M059J (cell line): ENCODE measurements at regions not wholly inside any gene's neighbourhood (a gene's known extent, or its start where the extent isn't known, plus 50 kb on each side); places are given as distances from the start of the nearest gene placed in this dataset.

ENCODE experiments used
- DNase-seq: peaks from one replicate; pipeline ENCODE4 v3.0.0-alpha.2; 2012; ENCODE audit warnings: low read depth

DNA sequence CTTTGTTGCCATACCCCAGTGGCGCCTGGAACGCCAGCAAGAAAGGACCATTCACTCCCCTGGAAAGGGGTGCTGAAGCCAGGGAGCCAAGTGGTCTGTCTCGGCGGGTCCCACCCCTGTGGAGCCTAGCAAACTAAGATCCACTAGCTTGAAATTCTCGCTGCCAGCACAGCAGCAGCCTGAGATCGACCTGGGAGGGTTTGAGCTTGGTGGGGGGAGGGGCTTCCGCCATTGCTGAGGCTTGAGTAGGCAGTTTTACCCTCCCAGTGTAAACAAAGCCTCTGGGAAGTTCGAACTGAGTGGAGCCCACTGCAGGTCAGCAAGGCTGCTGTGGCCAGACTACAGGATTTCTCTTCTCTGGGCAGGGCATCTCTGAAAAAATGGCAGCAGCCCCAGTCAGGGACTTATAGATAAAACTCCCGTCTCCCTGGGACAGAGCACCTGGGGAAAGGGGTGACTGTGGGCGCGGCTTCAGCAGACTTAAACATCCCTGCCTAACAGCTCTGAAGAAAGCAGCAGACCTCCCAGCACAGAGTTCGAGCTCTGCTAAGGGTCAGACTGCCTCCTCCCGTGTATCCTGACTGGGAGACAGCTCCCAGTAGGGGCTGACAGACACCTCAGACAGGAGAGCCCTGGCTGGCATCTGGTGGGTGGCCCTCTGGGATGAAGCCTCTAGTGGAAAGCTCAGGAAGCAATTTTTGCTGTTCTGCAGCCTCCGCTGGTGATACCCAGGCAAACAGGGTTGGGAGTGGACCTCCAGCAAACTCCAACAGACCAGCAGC is 281.1 kb upstream of the SP4 start:
- no peak for DNase-seq

DNA sequence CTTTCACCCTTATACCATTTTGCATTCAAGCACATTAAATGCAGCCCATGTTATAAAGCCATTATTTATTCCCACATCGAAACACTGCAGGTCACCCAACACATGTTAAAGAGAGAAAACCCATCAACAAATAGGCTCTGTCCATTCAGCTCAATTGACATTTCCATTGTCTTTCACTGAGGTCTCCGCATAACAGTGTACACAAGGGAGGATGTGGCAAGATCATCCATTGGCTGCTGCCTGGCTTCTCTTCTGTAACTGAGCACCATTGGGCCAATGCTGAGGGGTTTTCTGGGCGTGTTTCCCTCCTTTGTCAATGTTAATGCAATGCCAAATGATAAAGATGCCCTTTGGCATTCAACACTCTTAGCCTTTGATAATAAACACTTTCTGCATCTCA is 278.1 kb upstream of the SP4 start:
- DNase-seq: no peak

DNA sequence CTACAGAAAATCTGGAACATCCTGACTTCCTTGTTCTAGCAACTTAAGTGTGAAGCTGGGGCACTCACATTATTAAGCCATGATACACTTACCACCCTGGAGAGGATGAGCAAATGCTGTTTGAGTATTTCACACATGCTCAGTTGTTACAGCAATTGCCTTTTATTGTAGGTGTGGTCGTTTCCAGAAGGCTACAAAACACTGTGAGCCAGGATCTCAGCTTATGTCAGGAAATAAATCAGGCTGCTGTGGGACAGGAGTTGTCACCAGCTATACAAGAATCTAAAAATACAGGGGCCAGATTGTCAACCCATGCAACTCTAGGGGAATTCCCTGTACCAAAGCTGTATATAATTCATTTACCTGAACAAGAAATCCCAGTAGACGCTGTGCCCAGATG is 273.3 kb upstream of the SP4 start:
- DNase-seq: no peak

DNA sequence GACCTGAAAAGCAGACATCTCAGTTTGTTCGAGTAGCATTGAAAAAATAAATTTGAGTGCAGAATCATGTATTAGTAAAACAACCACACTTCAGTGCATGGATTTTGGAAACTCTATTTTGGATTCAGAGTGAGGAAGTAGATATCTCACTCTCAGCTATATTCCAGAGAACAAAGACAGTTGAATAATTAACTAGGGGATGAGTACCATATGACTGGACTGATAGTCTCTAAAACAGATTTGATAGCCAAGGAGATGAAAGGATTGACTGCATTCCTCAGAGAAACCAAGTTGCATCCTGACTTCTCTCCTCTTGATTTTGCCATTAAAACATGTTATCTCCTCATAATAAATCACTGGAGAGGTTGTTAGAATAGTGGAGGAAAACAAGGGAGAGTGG is 268.4 kb upstream of the SP4 start:
- no peak for DNase-seq

DNA sequence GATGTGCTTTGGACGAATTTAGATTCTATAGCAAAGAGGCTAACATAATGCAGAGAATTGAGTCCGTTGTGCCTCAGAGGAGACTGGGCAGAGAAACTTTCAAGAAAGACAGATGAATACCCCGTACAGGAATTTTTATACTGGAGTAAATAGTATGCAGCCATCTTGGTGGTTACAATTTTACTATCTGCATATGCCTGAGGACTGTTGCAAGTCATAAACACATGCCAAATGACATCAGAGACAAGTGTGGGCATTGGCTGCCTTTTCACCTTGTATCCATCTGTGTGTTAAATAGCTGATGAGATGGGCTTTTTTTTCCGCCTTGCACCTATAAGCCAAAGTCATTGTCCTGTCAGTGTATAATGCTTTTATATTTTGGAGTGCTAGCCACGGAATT is 267.5 kb upstream of the SP4 start:
- no peak for DNase-seq

DNA sequence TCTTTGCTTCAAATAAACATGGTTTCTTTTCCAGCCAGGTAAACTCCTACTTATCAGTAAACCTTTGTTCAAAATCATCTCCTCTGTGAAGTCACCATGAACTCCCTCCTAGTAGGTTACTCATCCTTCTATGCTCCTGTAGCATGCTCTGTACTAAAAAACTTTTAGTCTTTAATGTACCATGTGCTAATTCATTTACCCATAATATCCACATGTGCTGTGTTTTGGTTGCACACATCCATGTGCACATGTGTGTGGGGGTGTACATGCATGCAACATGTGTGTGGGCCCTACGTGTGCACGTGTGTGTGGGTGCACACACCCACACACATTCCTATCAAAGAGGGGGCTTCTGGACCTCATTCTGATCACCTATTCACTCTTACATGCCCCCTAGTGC is 259.9 kb upstream of the SP4 start:
- DNase-seq: no peak

DNA sequence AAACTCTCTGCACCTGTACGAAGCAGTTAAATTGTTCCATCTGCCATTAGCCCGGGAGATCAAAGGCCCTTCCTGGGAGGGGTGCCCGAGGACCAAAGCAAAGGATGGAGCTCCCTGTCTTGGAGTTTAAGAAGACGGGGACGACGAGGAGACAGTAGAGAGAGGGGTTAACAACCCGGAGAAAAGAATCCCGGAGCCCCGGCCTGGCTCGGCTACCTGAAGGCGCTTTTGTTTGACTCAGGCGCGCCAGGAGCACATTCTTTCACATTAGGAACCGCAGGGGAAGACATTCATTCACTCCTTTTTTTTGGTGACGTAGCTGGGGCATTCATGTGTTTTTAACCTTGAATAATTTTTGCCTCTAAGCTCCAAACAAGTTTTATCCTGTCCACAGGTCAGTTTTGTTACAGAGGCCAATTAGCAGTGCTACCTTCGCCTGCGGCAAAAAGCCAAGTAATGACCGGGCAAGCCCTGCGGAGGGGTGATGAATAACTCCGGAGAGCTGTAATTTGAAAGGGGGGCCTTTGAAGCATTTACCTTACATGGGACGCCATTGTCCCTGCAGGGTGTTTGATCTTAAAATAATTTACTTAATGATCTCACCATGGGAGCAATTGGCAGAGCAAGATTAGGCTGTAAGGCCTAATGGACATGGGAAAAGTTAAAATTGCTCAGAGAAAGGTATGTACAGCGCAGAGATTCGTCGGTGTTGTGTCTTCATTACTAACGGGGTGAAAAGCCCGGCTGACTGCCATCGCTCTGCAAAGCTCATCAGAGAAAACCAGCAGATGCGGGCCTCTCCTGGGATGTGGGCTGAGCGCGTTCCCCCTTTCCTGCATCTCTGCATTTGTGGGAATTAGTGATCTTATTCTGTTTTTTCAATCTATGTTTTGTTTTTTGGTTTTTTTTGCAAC is 258.0 kb upstream of the SP4 start:
- DNase-seq: no peak

DNA sequence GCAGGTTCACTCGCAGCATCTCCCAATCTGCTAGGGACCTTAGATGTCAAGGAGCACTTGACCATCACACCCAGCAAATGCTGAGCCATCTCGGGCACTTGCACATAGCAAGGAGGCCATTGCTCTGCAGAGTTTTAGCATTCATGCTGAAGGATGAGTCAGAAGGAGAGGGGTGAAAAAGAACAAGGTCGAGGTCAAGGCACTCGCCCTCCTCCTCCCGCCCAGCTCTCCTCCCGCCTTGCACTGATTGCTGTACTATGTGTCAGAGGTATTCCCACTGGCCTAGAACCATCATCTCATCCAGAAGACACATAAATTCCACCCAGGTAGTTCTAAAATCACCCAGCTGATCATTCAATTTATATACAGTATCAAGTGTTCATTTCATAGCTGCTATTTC is 255.1 kb upstream of the SP4 start:
- no peak for DNase-seq

DNA sequence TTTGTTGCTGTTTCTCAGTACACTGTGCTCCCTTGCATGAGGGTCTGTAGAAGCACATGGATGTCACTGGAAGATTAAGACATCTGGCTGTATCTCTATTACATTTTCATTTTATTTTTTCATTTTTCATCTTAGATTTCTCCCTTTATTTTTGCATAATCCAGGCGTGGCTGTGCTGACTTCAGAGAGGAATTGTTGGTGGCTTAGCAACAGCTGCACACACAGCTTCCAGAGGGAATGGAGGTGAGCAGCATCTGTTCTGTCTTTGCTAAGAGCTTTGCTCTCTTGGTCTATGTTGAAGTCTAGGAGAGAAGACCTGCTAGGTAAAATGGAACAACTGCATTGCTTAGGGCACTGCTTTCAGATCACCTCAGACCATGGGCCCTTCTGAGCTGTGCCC is 254.4 kb upstream of the SP4 start:
- DNase-seq: no peak

DNA sequence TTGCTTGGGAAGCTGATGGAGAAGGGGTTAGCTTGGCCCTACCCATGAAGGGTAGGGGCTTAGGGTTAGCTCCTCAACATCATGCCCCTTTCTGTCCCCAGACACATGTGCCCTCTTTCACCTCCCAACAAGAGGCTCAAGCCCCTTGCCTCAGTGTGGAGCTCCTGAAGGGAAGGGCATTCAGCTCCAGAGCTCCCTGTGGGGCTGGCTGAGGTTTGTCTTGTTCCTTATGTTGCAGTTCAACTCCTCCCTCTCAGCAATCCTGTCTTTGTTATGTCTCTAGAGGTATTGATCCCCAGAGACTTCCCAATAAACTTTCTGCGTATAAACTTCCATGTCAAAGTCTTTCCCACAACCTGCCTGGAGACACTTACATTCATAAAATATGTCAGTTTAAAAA is 252.2 kb upstream of the SP4 start:
- no peak for DNase-seq

DNA sequence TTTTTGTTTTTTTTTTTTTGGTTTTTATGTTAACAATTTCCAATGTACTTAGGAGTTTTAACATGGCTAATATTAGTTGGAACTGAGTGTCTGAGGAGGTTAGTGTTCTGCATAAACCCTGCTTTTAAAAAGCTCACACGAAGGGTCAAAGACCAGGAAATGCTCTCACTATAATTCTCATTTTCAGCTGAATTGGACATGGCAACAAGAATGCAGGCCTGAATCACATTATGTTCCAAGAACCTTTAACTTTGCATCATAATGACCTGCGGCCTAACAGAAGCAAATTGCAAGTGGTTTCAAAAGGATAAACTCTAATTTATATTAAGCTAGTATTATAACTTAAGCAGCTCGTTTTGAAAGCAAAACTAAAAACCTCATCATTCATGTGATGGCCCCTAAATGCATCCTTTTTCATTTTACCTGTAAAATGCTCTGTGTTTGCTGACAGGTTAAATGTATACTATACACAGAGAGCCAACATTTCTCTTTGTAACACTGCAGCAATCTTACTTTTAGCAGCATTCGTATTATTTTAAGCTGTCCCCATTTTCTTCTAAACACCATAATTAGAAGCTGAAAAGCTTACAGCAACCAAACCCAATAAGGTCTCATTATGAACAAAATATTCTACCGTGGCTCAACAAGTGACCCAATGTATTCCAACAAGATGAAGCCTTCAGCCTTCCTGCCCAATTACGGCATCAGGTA is 242.8 kb upstream of the SP4 start:
- no peak for DNase-seq

DNA sequence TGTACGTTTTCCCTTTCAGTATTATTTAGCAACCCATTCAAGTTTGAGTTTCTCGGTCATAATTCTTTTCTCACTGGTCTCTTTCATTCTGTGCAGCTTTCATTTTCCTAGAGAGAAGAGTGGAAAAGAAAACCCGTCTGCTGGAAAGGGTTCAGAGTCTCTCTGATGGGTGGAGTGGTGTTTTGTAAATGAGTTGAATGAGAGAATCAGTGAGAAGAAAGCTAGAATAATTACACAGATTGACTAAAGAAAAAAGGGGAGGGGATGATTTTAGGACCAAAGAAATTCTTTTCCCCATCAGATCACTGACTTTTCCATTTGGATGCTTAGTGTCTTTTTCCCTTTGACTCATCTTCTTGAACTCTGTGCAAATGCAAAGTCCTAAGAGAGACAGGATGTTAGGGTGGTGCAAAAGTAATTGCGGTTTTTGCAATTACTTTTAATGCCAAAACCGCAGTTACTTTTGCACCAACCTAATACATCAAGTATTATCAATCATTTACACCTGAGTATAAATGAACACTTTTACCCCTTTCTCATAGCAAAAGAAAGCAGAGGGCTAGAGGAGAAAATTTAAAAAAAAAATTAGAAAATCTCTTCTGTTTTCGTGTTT is 242.1 kb upstream of the SP4 start:
- DNase-seq: no peak

DNA sequence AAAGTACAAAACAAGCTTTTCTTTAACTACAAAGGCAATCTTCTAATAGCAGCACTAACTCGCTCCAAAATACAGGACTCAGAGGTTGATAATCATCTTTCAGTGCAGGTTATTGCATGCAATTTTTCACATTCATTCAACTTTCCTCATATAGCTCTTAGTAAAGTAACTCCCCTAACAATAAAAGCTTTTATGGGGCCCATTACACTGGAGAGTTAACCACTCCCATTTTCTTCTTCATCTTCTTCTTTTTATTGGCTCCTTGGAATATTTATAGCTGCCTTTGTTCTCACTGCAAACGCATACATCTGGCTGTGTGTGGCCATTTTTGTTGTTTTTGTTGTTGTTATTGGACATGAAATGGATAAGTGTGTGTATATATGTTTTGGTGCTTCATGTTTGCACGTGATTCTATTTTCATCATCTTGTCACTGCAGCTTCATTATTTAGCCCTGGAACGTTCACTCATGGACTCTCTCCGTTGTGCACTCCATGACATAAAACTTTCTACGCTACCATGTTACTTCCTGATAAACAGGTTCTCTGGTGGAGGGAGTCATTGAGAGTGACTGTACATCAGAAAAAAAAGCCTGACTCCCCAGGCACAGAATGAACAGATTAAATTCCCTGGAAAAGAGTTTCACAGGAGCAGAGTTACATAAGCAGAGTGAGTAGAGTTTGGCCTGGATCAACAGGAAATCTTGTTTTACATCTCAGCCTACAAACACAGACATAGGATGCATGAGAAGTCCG is 236.4 kb upstream of the SP4 start:
- DNase-seq: no peak

DNA sequence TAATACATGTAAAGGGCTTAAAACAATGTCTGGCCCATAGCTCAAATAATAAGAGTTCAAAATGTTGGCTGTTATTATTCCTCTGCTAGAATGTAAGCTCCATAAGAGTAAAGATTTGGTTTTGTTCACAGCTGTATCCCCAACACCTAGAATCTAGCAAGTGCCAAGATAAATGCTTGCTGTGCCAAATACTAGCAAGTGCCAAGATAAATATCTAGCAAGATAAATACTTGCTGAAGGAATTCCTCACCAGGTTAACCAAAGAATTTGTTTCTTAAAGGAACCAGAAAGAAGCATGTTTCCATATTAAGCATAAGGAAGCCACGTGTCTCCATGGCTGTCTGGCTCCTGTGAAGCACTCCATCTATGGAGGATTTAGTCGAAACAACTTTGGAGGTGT is 235.2 kb upstream of the SP4 start:
- DNase-seq: no peak

DNA sequence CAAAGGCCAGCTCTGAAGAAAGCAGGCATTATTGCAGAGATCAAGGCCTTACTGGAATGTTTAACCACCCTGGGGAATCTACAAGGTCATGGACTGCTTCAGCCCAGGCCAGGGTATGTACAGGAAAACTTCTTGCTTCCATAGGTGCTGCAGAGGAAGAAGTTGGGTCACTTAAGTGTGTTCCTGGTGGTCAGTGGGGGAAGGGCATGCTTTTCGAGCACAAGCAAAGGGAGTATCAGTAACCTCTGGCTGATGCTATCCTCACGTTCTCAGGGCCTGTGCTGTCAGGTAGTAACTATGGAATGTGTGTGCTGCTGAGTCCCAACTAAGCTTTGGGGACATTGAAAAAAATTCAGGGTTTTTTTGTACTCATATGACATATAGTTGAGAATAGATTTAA is 234.0 kb upstream of the SP4 start:
- DNase-seq: no peak

DNA sequence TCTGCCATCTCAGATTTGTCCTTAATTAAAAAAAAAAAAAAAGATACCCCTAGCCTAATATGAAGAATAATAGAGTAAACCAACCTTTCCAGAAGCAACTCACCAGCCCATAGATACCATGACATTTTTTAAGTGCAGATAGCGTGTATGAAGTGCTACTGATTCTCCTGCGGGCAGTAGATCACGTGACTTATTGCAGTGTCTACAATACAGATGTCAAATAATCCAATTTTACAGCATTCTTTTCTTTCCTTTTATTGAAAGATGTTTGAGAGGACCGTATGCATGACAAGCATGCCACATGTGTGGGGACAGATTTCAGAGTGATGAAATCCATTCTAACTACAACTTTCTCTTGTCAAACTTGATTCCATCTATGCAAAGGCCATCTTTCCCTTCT is 232.9 kb upstream of the SP4 start:
- DNase-seq: no peak

DNA sequence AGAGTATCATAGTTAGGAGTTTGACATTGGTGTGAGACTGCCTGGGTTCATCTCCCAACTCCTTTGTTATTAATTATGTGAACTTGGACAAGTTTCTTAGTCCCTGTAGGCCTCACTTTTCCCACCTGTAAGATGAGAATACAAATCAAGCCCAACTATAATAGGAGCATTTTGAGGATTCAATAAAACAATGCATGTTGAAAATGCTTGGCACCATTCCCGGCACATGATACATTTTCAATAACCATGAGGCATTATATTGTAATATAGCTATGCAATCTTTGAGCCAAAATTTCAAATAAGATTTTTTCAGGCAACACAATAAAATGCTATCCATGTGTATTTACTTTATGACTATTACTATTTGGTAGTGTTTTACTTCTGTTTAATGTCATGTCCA is 229.0 kb upstream of the SP4 start:
- no peak for DNase-seq

DNA sequence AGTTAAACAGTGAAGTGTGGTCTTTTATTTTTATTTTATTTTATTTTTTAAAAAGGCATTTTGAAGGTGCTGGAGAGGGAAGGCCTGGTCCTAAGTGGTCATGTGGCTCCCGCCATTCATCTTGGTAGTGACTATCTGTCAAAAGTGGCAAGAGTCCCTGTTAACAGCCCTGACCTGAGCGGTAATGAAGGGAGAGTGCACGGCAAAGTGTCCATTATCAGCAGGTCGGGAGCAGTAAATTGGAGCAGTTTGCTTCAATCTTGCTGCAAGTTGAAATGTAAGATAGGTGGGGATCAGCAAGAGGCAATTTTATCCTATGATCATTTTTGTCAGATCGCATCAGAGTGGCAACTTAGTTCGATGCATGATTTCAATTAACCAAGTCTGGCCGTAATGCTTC is 227.4 kb upstream of the SP4 start:
- no peak for DNase-seq

DNA sequence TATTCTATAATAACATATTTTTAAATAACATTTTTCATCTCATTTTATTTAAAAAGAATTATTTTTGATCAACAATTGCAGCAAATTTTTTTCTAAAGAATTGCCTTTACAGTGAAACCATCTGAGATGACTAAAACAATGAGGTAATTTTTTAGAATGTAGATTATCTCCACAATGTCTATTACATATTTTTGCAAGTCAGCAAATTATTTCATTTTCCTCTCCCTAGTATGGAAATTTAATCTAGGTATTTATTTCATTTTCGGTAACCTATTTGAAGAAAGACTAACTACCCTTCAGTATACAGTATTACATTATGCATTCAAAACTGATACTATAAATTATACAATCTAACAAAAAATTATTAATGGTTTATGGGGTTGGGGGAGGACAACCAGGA is 213.2 kb upstream of the SP4 start:
- DNase-seq: no peak

DNA sequence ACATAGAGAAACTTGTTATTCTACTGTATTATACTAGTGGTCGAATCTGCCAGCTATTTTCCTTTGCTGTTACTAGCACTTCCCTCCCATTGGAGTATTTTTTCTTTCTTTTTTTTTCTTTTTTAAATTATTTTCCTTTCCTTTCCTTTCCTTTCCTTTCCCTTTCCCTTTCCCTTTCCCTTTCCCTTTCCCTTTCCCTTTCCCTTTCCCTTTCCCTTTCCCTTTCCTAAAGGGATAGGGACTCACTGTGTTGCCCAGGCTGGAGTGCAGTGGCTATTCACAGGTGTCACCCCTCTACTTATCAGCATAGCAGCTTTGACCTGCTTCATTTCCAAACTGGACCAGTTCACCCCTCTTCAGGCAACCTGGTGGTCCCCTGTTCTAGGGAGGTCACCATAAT is 212.6 kb upstream of the SP4 start:
- DNase-seq: no peak

DNA sequence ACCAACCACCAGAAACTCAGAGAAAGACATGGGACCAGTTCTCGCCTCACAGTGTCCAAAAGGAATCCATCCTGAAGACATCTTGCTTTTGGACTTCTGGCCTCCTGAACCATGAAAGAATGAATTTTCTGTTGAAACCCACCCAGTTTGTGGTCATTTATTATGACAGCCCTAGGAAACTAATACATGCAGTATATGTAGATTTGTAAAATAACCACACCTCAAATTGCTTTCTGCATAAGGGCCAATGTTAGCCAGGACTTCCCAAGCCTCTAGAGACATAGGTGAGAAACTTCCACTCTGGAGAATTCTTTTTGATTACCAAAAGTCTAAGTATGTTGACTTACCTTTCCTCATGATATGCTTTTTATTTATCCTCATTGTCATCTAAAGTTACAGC is 210.5 kb upstream of the SP4 start:
- no peak for DNase-seq

DNA sequence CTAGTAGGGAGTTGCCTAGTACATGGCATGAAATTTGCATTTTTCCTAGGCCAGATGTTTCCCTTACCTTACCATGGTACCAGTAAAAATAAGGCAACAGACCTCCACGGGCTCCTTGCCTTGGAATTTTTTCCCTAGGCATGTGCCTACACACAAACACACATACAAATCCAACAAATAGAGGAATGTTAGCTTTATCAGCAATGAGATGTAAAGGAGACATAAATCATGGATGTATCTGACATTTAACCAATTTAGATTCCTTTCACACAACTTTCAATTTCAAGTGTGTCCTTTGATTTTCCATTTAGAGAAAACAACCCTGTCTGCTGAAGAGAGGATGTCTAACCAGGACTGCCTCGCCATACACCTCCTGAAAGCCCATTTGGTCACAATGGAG is 209.7 kb upstream of the SP4 start:
- DNase-seq: no peak
